CD4-positive, CD25-positive, alpha-beta regulatory T cell (primary cell): ENCODE measurements at regions not wholly inside any gene's neighbourhood (a gene's known extent, or its start where the extent isn't known, plus 50 kb on each side); places are given as distances from the start of the nearest gene placed in this dataset.

Experiments used
- ATAC-seq, 2 donors: fragments of 150-1000 bp; cut with Tn5 transposase; one replicate each; pipeline ENCODE4 v1.10.0; 2021; ENCODE audit warnings: low read depth in 2 of 2, moderate number of reproducible peaks in 2 of 2, moderate library complexity in 1 of 2
- DNase-seq, 3 donors: peaks; one replicate each; pipeline versions ENCODE4 v3.0.0 to v3.0.0-alpha.2; 2012 to 2022; ENCODE audit warnings: mixed read lengths in 1 of 3
- H3K27ac ChIP-seq: one replicate; pipeline ENCODE4 v1.7.0; 2013; ENCODE audit warnings: mild to moderate bottlenecking, low read length; ENCODE audit not compliant: insufficient read depth, poor library complexity, severe bottlenecking
- H3K27me3 ChIP-seq: one replicate; pipeline ENCODE4 v1.7.0; 2013; ENCODE audit warnings: low read length; ENCODE audit not compliant: control insufficient read depth, insufficient read depth
- H3K36me3 ChIP-seq: one replicate; pipeline ENCODE4 v1.7.0; 2013; ENCODE audit warnings: mild to moderate bottlenecking, low read length, moderate library complexity; ENCODE audit not compliant: control insufficient read depth, insufficient read depth
- H3K4me1 ChIP-seq: 2 replicates; pipeline ENCODE4 v1.7.0; 2013; ENCODE audit warnings: mild to moderate bottlenecking, low read length; ENCODE audit not compliant: insufficient read depth, control insufficient read depth, poor library complexity, severe bottlenecking
- H3K4me3 ChIP-seq: one replicate; pipeline ENCODE4 v1.7.0; 2013; ENCODE audit warnings: low read depth, mild to moderate bottlenecking, low read length, moderate library complexity
- H3K9me3 ChIP-seq, 2 experiments: 1 replicate in 1 of 2; 2 replicates in 1 of 2; pipeline ENCODE4 v1.7.0; 2013; ENCODE audit warnings: low read length in 2 of 2, mild to moderate bottlenecking in 1 of 2, moderate library complexity in 1 of 2; ENCODE audit not compliant: control insufficient read depth in 2 of 2
- H3K27ac Mint-ChIP-seq, 3 donors: one replicate each; pipeline ENCODE4 v1.8.0; 2020 to 2022; ENCODE audit warnings: mild to moderate bottlenecking in 3 of 3, mixed read lengths in 3 of 3, moderate library complexity in 2 of 3
- H3K27me3 Mint-ChIP-seq: one replicate; pipeline ENCODE4 v1.8.0; 2022; ENCODE audit warnings: mild to moderate bottlenecking, mixed read lengths
- H3K36me3 Mint-ChIP-seq: one replicate; pipeline ENCODE4 v1.8.0; 2020; ENCODE audit warnings: mixed read lengths
- H3K4me1 Mint-ChIP-seq, 4 donors: one replicate each; pipeline ENCODE4 v1.8.0; 2020 to 2022; ENCODE audit warnings: mixed read lengths in 4 of 4, mild to moderate bottlenecking in 1 of 4
- H3K4me3 Mint-ChIP-seq, 4 donors: one replicate each; pipeline ENCODE4 v1.8.0; 2020 to 2022; ENCODE audit warnings: mild to moderate bottlenecking in 4 of 4, mixed read lengths in 4 of 4, moderate library complexity in 3 of 4
- H3K9me3 Mint-ChIP-seq, 7 donors: one replicate each; pipeline ENCODE4 v1.8.0; 2020 to 2022; ENCODE audit warnings: mixed read lengths in 7 of 7, mild to moderate bottlenecking in 3 of 7, moderate library complexity in 2 of 7

DNA sequence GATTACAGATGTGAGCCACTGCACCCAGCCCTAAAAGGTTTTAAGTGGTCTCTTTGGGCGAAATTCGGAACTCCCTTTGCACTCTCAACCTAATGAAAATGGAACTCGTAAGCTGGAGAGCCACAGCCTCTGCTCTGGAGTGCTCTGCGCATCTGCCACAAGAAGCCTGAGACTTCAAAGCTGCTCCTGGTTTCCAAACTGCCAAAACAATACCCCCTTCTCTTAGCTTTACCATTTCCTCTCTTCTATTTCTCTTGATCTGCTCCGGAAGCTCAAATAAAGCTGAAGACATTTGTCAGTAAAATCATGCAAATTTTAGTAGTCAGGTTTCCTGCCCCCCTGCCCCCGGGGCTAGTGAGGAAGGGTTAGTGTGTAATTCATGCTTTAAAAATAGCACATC lies 312.7 kb downstream of the MFSD1 start:
- H3K9me3 ChIP-seq, result no peaks in the 10 kb centered on the region
- Mint-ChIP-seq H3K36me3 (no peaks in the 10 kb centered on the region), H3K27ac (no peak overlapping the region), H3K27me3 (no peaks in the 10 kb centered on the region), H3K9me3 (peaks cover 0 to 3% (median 1%) of the 10 kb centered on the region in 7 donors), H3K4me1 (no peaks in the 10 kb centered on the region), H3K4me3 (no peak overlapping the region)
- no peak overlapping the region for H3K27ac ChIP-seq
- H3K27me3 ChIP-seq, result no peaks in the 10 kb centered on the region
- ATAC-seq, result no peak
- H3K36me3 ChIP-seq, result no peaks in the 10 kb centered on the region
- H3K4me1 ChIP-seq, result no peaks in the 10 kb centered on the region
- no peak overlapping the region for H3K4me3 ChIP-seq
- no peak for DNase-seq

DNA sequence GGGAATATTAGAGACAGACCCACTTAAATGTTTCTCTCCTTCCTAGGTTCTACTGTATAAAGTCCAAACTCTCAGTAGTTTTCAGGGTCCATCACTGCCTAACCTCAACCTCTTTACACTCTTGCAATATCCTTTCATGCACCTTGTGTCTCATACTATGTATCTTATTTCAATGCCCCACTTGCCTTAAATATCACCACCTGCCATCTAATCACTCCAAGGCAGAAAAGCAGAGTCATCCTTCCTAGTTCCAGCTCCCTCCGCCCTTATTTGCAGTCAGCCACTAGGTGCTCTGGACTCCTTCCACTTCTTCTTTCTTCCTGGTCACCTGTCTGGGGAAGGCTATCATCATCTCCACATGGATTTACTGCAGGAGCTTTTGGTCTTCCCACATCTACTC lies 322.0 kb downstream of the MFSD1 start:
- peaks cover 0 to 2% (median 0%) of the 10 kb centered on the region in 7 donors for H3K9me3 Mint-ChIP-seq
- no peaks in the 10 kb centered on the region for H3K4me1 ChIP-seq
- no peaks in the 10 kb centered on the region for H3K27me3 Mint-ChIP-seq
- H3K27me3 ChIP-seq, result no peaks in the 10 kb centered on the region
- no peaks in the 10 kb centered on the region for H3K36me3 Mint-ChIP-seq
- no peak for ATAC-seq
- H3K4me1 Mint-ChIP-seq, result no peaks in the 10 kb centered on the region
- no peak for DNase-seq
- H3K27ac Mint-ChIP-seq, result no peak overlapping the region
- no peak overlapping the region for H3K4me3 ChIP-seq
- H3K27ac ChIP-seq, result no peak overlapping the region
- no peak overlapping the region for H3K4me3 Mint-ChIP-seq
- no peaks in the 10 kb centered on the region for H3K36me3 ChIP-seq
- H3K9me3 ChIP-seq, result no peaks in the 10 kb centered on the region

DNA sequence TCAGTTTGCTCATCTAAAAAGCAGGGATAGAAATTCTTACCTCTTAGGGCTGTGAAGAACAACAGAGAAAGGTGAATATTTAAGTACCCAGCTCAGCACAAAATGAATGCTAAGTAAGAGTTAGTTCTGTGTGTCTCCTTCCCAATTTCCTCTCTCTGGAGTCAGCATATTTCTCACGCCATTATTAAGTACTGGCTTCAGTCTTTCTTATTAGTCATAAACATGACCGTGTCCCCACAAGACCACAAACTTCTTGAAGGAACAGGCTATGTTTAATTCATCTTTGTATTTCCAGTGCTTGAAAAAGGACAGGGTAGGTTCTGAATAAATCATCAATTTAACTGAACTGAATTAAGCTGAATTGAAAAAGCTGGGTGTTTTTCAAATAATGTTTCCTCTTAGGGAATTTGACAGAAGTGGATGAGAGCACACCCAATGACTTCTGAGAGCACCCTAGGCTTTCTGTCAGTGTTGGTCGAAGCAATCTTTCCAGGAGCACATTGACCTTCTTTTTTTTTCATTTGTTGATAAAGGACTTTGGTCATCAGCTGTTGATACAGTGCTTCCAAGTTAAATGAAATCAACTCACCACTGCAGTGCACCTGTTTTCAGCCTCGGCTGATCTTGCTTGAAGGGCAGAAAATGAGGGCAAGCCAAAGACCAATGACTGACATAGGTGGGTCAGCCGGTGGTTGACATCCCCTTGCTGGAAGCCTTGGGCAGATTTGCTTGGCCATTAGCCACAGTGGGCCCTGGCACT lies 324.6 kb downstream of the MFSD1 start:
- H3K27ac ChIP-seq, result no peak overlapping the region
- ATAC-seq (no peak), DNase-seq (no peak)
- no peaks in the 10 kb centered on the region for H3K27me3 ChIP-seq
- Mint-ChIP-seq H3K36me3 (no peaks in the 10 kb centered on the region), H3K4me3 (no peak overlapping the region), H3K4me1 (no peaks in the 10 kb centered on the region), H3K9me3 (peaks cover 0 to 2% (median 0%) of the 10 kb centered on the region in 7 donors), H3K27me3 (no peaks in the 10 kb centered on the region), H3K27ac (no peak overlapping the region)
- H3K36me3 ChIP-seq, result no peaks in the 10 kb centered on the region
- H3K9me3 ChIP-seq, result no peaks in the 10 kb centered on the region
- H3K4me3 ChIP-seq, result no peak overlapping the region
- H3K4me1 ChIP-seq, result no peaks in the 10 kb centered on the region

DNA sequence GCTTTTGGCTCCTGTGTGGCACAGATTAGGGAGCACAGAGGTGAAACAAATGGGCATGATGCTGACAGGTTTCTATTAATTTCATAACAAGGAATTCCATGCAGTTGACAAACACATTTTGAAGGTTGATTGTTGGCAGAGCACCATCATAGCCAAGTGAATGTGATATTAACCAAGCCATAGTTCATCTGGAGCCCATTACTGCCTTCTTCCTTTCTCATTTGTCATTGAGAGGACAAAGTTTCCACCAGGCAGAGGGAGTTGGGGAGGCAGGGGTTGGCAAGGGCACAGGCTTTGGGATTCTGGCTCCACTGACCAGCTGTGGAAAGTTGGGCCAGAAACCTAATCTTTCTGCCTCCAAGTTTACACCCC lies 325.2 kb downstream of the MFSD1 start:
- Mint-ChIP-seq H3K9me3 (peaks cover 0 to under 1% (median 0%) of the 10 kb centered on the region in 7 donors), H3K4me1 (no peaks in the 10 kb centered on the region), H3K4me3 (no peak overlapping the region), H3K27ac (no peak overlapping the region), H3K27me3 (no peaks in the 10 kb centered on the region), H3K36me3 (no peaks in the 10 kb centered on the region)
- Histone ChIP-seq H3K27me3 (no peaks in the 10 kb centered on the region), H3K36me3 (no peaks in the 10 kb centered on the region), H3K4me3 (no peak overlapping the region), H3K9me3 (no peaks in the 10 kb centered on the region), H3K4me1 (no peaks in the 10 kb centered on the region), H3K27ac (no peak overlapping the region)
- no peak for DNase-seq
- ATAC-seq, result no peak

DNA sequence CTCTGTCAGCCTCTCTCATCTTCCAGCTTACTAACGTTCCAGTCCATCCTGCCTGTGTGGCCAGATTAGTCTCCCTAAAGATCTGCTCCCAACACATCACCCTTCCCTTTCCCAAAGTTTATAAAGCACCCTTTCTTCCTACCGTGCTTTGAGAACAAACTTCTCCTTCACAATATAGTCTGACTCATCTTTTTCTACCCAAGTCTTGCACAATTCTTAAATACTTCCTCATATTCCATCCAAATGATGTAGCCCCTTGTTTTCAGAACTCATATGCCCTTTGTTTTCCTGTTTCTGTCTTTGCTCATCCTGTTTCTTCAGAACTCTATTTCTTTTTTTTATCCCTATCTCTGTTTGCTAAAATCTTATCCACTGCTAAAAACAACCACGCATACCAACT lies 326.8 kb downstream of the MFSD1 start:
- Histone ChIP-seq H3K4me3 (no peak overlapping the region), H3K9me3 (no peaks in the 10 kb centered on the region), H3K27me3 (no peaks in the 10 kb centered on the region), H3K4me1 (no peaks in the 10 kb centered on the region), H3K27ac (no peak overlapping the region), H3K36me3 (no peaks in the 10 kb centered on the region)
- Mint-ChIP-seq H3K27ac (no peak overlapping the region), H3K36me3 (no peaks in the 10 kb centered on the region), H3K27me3 (no peaks in the 10 kb centered on the region), H3K9me3 (no peaks in the 10 kb centered on the region), H3K4me1 (no peaks in the 10 kb centered on the region), H3K4me3 (no peak overlapping the region)
- DNase-seq, result no peak
- no peak for ATAC-seq

DNA sequence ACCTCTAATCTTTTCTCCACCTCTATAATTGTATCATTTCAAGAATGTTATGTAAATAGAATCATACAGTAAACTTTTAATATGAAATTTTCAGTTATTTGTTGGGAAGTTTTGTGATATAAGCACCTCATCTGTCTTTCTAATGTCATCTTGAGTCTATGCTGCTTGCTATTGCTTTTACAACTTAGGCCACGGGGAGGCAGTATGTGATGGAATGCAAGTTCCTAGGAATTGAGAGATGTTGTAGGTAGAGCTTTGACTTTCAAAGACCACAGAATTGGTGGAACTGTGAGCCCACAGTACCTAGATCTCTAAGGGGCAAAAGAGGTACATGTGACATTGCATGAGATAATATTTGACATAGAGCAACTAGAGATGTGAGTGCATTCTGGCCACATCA lies 328.3 kb downstream of the MFSD1 start:
- DNase-seq (peak in 1 of 3 donors; percentile 1), ATAC-seq (no peak)
- Histone ChIP-seq H3K4me3 (no peak overlapping the region), H3K4me1 (no peaks in the 10 kb centered on the region), H3K27me3 (no peaks in the 10 kb centered on the region), H3K27ac (no peak overlapping the region), H3K36me3 (no peaks in the 10 kb centered on the region), H3K9me3 (no peaks in the 10 kb centered on the region)
- Mint-ChIP-seq H3K9me3 (peaks cover 0 to 1% (median 0%) of the 10 kb centered on the region in 7 donors), H3K27ac (no peak overlapping the region), H3K27me3 (no peaks in the 10 kb centered on the region), H3K4me1 (no peaks in the 10 kb centered on the region), H3K4me3 (no peak overlapping the region), H3K36me3 (no peaks in the 10 kb centered on the region)

DNA sequence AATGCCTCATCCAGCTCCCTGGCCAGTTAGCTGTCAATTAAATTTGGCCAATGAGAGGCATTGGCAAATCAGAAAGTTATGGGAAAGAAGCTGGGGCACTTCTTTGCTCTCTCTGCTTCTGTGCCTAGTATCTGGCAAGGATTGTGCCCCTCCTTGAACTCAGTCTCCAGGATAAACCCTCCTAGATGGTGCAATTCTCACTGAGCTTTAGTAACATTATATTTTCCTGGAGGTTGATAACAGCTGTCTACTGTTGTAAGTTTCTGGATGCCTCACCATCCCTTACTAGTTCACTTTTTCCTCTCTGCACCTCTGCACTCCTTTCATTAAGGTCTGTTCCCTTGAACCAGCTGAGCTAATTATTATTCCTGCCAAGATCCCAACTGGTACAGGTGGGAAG lies 329.5 kb downstream of the MFSD1 start:
- H3K27me3 Mint-ChIP-seq, result no peaks in the 10 kb centered on the region
- no peak overlapping the region for H3K27ac Mint-ChIP-seq
- H3K4me3 Mint-ChIP-seq, result no peak overlapping the region
- H3K4me1 ChIP-seq, result no peaks in the 10 kb centered on the region
- no peaks in the 10 kb centered on the region for H3K27me3 ChIP-seq
- H3K4me1 Mint-ChIP-seq, result no peaks in the 10 kb centered on the region
- DNase-seq (no peak), ATAC-seq (no peak)
- no peak overlapping the region for H3K27ac ChIP-seq
- no peaks in the 10 kb centered on the region for H3K9me3 ChIP-seq
- peaks cover 0 to 1% (median 0%) of the 10 kb centered on the region in 7 donors for H3K9me3 Mint-ChIP-seq
- no peaks in the 10 kb centered on the region for H3K36me3 ChIP-seq
- H3K36me3 Mint-ChIP-seq, result no peaks in the 10 kb centered on the region
- no peak overlapping the region for H3K4me3 ChIP-seq

DNA sequence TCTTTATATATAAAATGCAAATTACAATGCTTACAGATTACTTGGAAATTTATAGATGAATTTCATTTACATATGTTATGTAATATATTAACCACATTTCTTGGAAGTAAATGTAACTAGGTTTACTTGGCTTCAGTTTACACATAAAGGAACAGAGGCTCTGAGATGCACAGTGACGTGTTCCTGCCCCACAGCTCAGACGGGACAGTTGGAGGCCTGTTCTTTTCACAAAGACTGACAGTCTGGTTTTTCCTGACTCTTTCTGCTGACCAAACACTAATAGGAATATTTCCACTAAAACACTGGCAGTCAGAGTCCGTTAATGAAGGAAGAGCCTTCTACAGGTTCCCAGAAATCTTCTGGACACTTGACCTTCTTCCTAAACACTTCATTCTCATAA lies 336.1 kb downstream of the MFSD1 start:
- Mint-ChIP-seq H3K9me3 (peaks cover 0 to 7% (median 0%) of the 10 kb centered on the region in 7 donors), H3K4me3 (no peak overlapping the region), H3K4me1 (no peaks in the 10 kb centered on the region), H3K27me3 (no peaks in the 10 kb centered on the region), H3K27ac (no peak overlapping the region), H3K36me3 (no peaks in the 10 kb centered on the region)
- no peaks in the 10 kb centered on the region for H3K4me1 ChIP-seq
- H3K4me3 ChIP-seq, result no peak overlapping the region
- no peak for ATAC-seq
- H3K27ac ChIP-seq, result no peak overlapping the region
- no peak for DNase-seq
- no peaks in the 10 kb centered on the region for H3K36me3 ChIP-seq
- no peaks in the 10 kb centered on the region for H3K9me3 ChIP-seq
- no peaks in the 10 kb centered on the region for H3K27me3 ChIP-seq
